OCI-LY7 (cell line): ENCODE measurements at regions not wholly inside any gene's neighbourhood (a gene's known extent, or its start where the extent isn't known, plus 50 kb on each side); places are given as distances from the start of the nearest gene placed in this dataset.

ENCODE experiments used
- EZH2phosphoT487 ChIP-seq: fragments of 200-600 bp; sonication (generic); IDR thresholded peaks from 2 replicates; pipeline ENCODE4 v1.6.1; 2018; ENCODE audit warnings: low read depth, borderline replicate concordance, mild to moderate bottlenecking, mixed run types, antibody characterized with exemption, low read length, moderate library complexity, mixed read lengths
- TF ChIP-seq, protein P1 (sequence below): fragments of 200-600 bp; sonication (generic); conservative IDR thresholded peaks from 2 replicates; pipeline ENCODE4 v1.5.1; 2014; ENCODE audit warnings: mild to moderate bottlenecking, antibody characterized with exemption, low read length, moderate library complexity, mixed read lengths

DNA sequence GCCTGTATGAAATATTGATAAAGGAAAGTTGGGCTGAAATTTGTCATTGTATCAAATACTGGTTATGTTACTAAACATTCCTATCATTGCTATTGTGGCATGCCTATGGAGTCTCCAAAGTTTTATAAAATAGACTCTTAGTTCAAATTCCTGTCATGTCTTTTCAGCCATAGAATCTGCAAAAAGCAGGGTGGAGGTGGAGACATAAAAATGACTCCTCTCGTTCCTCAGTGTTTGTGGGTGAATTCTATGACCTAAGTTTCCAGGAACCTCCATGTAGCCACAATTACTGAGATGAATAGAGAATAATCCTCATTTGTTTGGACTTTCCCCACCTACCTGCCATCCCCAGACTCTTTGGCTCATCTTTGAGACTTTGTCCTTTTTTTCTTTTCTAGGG is 326.3 kb upstream of the ETAA1 start:
- TF ChIP-seq, protein P1, sequence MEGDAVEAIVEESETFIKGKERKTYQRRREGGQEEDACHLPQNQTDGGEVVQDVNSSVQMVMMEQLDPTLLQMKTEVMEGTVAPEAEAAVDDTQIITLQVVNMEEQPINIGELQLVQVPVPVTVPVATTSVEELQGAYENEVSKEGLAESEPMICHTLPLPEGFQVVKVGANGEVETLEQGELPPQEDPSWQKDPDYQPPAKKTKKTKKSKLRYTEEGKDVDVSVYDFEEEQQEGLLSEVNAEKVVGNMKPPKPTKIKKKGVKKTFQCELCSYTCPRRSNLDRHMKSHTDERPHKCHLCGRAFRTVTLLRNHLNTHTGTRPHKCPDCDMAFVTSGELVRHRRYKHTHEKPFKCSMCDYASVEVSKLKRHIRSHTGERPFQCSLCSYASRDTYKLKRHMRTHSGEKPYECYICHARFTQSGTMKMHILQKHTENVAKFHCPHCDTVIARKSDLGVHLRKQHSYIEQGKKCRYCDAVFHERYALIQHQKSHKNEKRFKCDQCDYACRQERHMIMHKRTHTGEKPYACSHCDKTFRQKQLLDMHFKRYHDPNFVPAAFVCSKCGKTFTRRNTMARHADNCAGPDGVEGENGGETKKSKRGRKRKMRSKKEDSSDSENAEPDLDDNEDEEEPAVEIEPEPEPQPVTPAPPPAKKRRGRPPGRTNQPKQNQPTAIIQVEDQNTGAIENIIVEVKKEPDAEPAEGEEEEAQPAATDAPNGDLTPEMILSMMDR, result no peak
- no peak for TF ChIP-seq EZH2phosphoT487
